Thoracic aorta (tissue), 2 donors: ENCODE measurements at regions not wholly inside any gene's neighbourhood (a gene's known extent, or its start where the extent isn't known, plus 50 kb on each side); places are given as distances from the start of the nearest gene placed in this dataset.

Experiments
- ATAC-seq: fragments of 150-250 bp; one replicate; pipeline ENCODE4 v1.8.0; 2017; ENCODE audit warnings: low read depth; ENCODE audit not compliant: insufficient number of reproducible peaks, low FRiP score
- DNase-seq: peaks from one replicate; pipeline ENCODE4 v3.0.0-alpha.2; 2020; ENCODE audit warnings: low spot score
- H3K27ac ChIP-seq, 2 donors: fragments of 200-600 bp; sonication (generic); 1 replicate in 1 of 2; 2 replicates in 1 of 2; pipeline ENCODE4 v1.5.1; 2016; ENCODE audit warnings: mild to moderate bottlenecking in 2 of 2, moderate library complexity in 2 of 2
- H3K27me3 ChIP-seq: fragments of 200-600 bp; sonication (generic); replicated peaks from 2 replicates; pipeline ENCODE4 v1.6.0; 2016; ENCODE audit warnings: mild to moderate bottlenecking; ENCODE audit not compliant: insufficient read depth
- H3K36me3 ChIP-seq: fragments of 200-600 bp; sonication (generic); one replicate; pipeline ENCODE4 v1.5.1; 2016
- H3K4me1 ChIP-seq, 2 donors: fragments of 200-600 bp; sonication (generic); 1 replicate in 1 of 2; 2 replicates in 1 of 2; pipeline versions ENCODE4 v1.5.1 to v1.6.0; 2016; ENCODE audit warnings: low read depth in 2 of 2, mild to moderate bottlenecking in 1 of 2; ENCODE audit not compliant: control insufficient read depth in 1 of 2
- H3K4me3 ChIP-seq: fragments of 200-600 bp; sonication (generic); 2 replicates; pipeline ENCODE4 v1.5.1; 2016; ENCODE audit warnings: mild to moderate bottlenecking
- H3K9me3 ChIP-seq: fragments of 200-600 bp; sonication (generic); 2 replicates; pipeline ENCODE4 v1.5.1; 2016
- CTCF ChIP-seq: fragments of 200-600 bp; sonication (generic); IDR thresholded peaks from one replicate; pipeline ENCODE4 v1.5.1; 2019; ENCODE audit warnings: antibody characterized with exemption

- Histone ChIP-seq H3K27me3 (no peaks in the 10 kb centered on the region), H3K27ac (no peak overlapping the region), H3K4me3 (no peak overlapping the region), H3K4me1 (no peaks in the 10 kb centered on the region), H3K36me3 (no peaks in the 10 kb centered on the region), H3K9me3 (no peaks in the 10 kb centered on the region)
- ATAC-seq (no peak), DNase-seq (no peak)
- no peak for TF ChIP-seq CTCF
Observed at GRCh38 chr5:122591828-122592227, 183.1 kb upstream of the SNX2 start.

GRCh38 chr5:122599000-122599399, 175.9 kb upstream of the SNX2 start:
- TF ChIP-seq CTCF, result no peak
- Histone ChIP-seq H3K27me3 (no peaks in the 10 kb centered on the region), H3K36me3 (no peaks in the 10 kb centered on the region), H3K4me3 (no peak overlapping the region), H3K9me3 (no peaks in the 10 kb centered on the region), H3K4me1 (peaks cover 0 to 9% of the 10 kb centered on the region in 2 donors), H3K27ac (no peak overlapping the region)
- ATAC-seq (no peak), DNase-seq (no peak)

- Histone ChIP-seq H3K36me3 (no peaks in the 10 kb centered on the region), H3K27ac (no peak overlapping the region), H3K27me3 (no peaks in the 10 kb centered on the region), H3K4me3 (no peak overlapping the region), H3K4me1 (peaks cover 0 to 9% of the 10 kb centered on the region in 2 donors), H3K9me3 (no peaks in the 10 kb centered on the region)
- DNase-seq (no peak), ATAC-seq (no peak)
- TF ChIP-seq CTCF, result no peak
Observed at GRCh38 chr5:122600924-122601323, 174.0 kb upstream of the SNX2 start.

- Histone ChIP-seq H3K4me1 (peaks cover 0 to 9% of the 10 kb centered on the region in 2 donors), H3K9me3 (no peaks in the 10 kb centered on the region), H3K27ac (no peak overlapping the region), H3K27me3 (no peaks in the 10 kb centered on the region), H3K36me3 (no peaks in the 10 kb centered on the region), H3K4me3 (no peak overlapping the region)
- TF ChIP-seq CTCF, result no peak
- ATAC-seq (no peak), DNase-seq (no peak)
Observed at GRCh38 chr5:122602700-122603099, 172.2 kb upstream of the SNX2 start.

GRCh38 chr5:122605236-122605635, 169.6 kb upstream of the SNX2 start:
- peaks cover 0 to 9% of the 10 kb centered on the region in 2 donors for H3K4me1 ChIP-seq
- TF ChIP-seq CTCF, result no peak
- no peak overlapping the region for H3K4me3 ChIP-seq
- no peak for DNase-seq
- no peak overlapping the region for H3K27ac ChIP-seq
- no peaks in the 10 kb centered on the region for H3K9me3 ChIP-seq
- no peaks in the 10 kb centered on the region for H3K27me3 ChIP-seq
- no peak for ATAC-seq
- H3K36me3 ChIP-seq, result no peaks in the 10 kb centered on the region
